ENCODE measurements at regions not wholly inside any gene's neighbourhood (a gene's known extent, or its start where the extent isn't known, plus 50 kb on each side); places are given as distances from the start of the nearest gene placed in this dataset.

DNA sequence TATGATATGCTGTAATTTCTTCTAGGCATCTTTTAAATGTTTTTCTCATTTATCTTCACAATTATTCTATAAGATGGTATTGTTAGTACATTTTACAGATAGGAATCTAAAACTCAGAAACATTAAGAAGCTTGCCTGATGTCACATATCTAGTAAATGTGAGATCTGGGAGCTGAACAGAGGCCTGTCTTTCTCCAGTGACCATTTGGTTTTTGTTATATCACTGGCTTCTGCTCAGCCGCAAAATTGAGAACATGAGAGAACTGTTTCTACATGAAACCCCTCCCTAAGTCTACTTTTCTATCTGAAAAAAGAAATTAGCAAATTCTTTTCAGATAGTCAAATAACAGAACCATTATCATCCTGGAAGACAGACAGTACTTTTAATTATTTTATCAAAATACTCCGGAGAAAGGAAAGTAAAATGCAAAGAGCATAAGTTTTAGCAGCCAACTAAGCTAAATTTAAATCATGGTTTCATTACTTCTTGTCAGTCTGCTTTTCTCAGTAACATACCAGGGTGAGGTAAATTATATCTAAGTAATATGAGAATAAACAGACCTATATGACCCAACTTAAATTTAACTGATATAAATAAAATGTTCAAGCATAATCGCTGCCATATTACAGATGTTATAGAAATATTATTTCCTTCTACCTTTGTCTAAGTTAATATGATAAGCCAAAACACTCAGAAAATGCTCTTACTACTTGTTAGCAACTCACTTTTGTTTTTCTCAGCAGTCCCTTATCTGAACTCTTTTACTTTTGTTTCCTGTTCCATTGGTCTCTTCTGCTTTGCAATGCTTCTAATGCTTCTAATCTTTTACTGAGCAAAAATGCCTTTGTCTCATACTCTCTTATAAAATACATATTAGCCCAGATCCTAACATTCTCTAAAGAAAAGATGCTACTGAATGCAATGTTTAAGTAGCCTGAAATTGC, 68.0 kb upstream of the MBNL1 start:
- TF ChIP-seq POLR2A (IDR thresholded peaks at IDR 0.05), result no peak
- TF ChIP-seq, protein P1, sequence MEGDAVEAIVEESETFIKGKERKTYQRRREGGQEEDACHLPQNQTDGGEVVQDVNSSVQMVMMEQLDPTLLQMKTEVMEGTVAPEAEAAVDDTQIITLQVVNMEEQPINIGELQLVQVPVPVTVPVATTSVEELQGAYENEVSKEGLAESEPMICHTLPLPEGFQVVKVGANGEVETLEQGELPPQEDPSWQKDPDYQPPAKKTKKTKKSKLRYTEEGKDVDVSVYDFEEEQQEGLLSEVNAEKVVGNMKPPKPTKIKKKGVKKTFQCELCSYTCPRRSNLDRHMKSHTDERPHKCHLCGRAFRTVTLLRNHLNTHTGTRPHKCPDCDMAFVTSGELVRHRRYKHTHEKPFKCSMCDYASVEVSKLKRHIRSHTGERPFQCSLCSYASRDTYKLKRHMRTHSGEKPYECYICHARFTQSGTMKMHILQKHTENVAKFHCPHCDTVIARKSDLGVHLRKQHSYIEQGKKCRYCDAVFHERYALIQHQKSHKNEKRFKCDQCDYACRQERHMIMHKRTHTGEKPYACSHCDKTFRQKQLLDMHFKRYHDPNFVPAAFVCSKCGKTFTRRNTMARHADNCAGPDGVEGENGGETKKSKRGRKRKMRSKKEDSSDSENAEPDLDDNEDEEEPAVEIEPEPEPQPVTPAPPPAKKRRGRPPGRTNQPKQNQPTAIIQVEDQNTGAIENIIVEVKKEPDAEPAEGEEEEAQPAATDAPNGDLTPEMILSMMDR (IDR thresholded peaks at IDR 0.05), result no peak
